Cerebellar cortex (tissue), 1 donor: ENCODE measurements at regions not wholly inside any gene's neighbourhood (a gene's known extent, or its start where the extent isn't known, plus 50 kb on each side); places are given as distances from the start of the nearest gene placed in this dataset.
"Not testable (repeated sequence)": the region's sequence is repeated elsewhere in the genome, so short reads cannot be mapped to it uniquely, and the experiment has no call there.

Source experiments
- DNase-seq: peaks from one replicate; pipeline ENCODE4 v3.0.0-alpha.2; 2015; ENCODE audit warnings: low spot score

GRCh38 chr1:234821840-234822239, 211.9 kb upstream of the IRF2BP2 start:
- no peak for DNase-seq

GRCh38 chr1:234820597-234820996, 210.6 kb upstream of the IRF2BP2 start:
- no peak for DNase-seq

GRCh38 chr1:234819845-234820244, 209.9 kb upstream of the IRF2BP2 start:
- not testable (repeated sequence) for DNase-seq

- not testable (repeated sequence) for DNase-seq
Observed at GRCh38 chr1:234818040-234818387, 208.0 kb upstream of the IRF2BP2 start.

GRCh38 chr1:234817313-234818039, 207.5 kb upstream of the IRF2BP2 start:
- DNase-seq, result not testable (repeated sequence)

- DNase-seq, result peak; percentile 24
Observed at GRCh38 chr1:234816864-234817263, 206.9 kb upstream of the IRF2BP2 start.

- DNase-seq, result peak; percentile 72
Observed at GRCh38 chr1:234816186-234816851, 206.3 kb upstream of the IRF2BP2 start.

GRCh38 chr1:234815295-234815815, 205.4 kb upstream of the IRF2BP2 start:
- not testable (repeated sequence) for DNase-seq

GRCh38 chr1:234814235-234814634, 204.3 kb upstream of the IRF2BP2 start:
- not testable (repeated sequence) for DNase-seq

- DNase-seq, result not testable (repeated sequence)
Observed at GRCh38 chr1:234811824-234812223, 201.8 kb upstream of the IRF2BP2 start.

GRCh38 chr1:234810726-234811125, 200.7 kb upstream of the IRF2BP2 start:
- not testable (repeated sequence) for DNase-seq

- DNase-seq, result not testable (repeated sequence)
Observed at GRCh38 chr1:234809854-234810245, 199.9 kb upstream of the IRF2BP2 start.

GRCh38 chr1:234808943-234809853, 199.2 kb upstream of the IRF2BP2 start:
- not testable (repeated sequence) for DNase-seq

- DNase-seq, result not testable (repeated sequence)
Observed at GRCh38 chr1:234808459-234808858, 198.5 kb upstream of the IRF2BP2 start.

- DNase-seq, result not testable (repeated sequence)
Observed at GRCh38 chr1:234807705-234808104, 197.7 kb upstream of the IRF2BP2 start.

- not testable (repeated sequence) for DNase-seq
Observed at GRCh38 chr1:234802586-234802985, 192.6 kb upstream of the IRF2BP2 start.

GRCh38 chr1:234801636-234802035, 191.7 kb upstream of the IRF2BP2 start:
- DNase-seq, result not testable (repeated sequence)

- DNase-seq, result not testable (repeated sequence)
Observed at GRCh38 chr1:234801147-234801546, 191.2 kb upstream of the IRF2BP2 start.

- not testable (repeated sequence) for DNase-seq
Observed at GRCh38 chr1:234800563-234800962, 190.6 kb upstream of the IRF2BP2 start.

GRCh38 chr1:234799021-234799689, 189.2 kb upstream of the IRF2BP2 start:
- DNase-seq, result not testable (repeated sequence)

GRCh38 chr1:234797216-234797615, 187.2 kb upstream of the IRF2BP2 start:
- DNase-seq, result not testable (repeated sequence)

GRCh38 chr1:234796438-234796792, 186.4 kb upstream of the IRF2BP2 start:
- not testable (repeated sequence) for DNase-seq
